GM18868 (cell line): ENCODE measurements at regions not wholly inside any gene's neighbourhood (a gene's known extent, or its start where the extent isn't known, plus 50 kb on each side); places are given as distances from the start of the nearest gene placed in this dataset.

Source experiments
- ATAC-seq: cut with Tn5 transposase; IDR thresholded peaks from one replicate; pipeline ENCODE4 v1.9.1; 2021; ENCODE audit warnings: mild to moderate bottlenecking, moderate library complexity; ENCODE audit not compliant: unreplicated experiment

DNA sequence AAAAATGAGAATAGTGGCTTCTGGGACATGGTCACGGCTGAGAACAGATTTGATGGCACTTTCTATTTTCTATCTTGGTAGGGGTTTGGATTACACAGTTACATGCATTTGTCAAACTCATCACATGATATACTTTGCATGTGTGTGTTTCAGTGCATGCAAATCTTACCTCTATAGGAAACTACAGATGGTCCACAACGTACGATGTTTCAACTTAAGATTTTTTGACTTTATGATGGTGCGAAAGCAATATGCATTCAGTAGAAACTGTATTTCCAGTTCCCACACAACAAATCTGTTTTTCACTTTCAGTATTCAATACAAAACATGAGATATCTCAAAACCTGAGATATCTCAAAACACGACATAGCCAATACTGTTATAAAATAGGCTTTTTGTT lies 231.8 kb upstream of the SPTLC3 start:
- no peak for ATAC-seq

GRCh38 chr20:12786276-12786675 lies 222.5 kb upstream of the SPTLC3 start:
- no peak for ATAC-seq

GRCh38 chr20:12788632-12789299 lies 220.0 kb upstream of the SPTLC3 start:
- ATAC-seq = no peak

DNA sequence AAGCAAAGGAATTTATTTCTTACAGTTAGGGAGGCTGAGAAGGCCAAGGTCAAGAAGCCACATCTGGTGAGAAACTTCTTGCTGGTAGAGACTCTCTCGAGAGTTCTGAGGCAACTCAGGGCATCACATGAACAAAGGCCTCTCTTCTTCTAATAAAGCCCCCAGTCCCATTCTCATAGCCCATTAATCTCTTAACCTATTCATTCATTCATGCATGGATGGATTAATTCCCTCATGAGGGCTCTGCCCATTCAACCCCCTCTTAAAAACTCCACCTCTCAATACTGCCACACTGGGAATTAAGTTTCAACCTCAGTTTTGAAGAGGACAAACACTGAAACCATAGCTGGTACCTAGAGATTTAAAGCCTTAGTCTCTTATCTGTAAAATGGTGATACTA lies 217.9 kb upstream of the SPTLC3 start:
- ATAC-seq = no peak

GRCh38 chr20:12798286-12798685 lies 210.5 kb upstream of the SPTLC3 start:
- ATAC-seq = no peak

DNA sequence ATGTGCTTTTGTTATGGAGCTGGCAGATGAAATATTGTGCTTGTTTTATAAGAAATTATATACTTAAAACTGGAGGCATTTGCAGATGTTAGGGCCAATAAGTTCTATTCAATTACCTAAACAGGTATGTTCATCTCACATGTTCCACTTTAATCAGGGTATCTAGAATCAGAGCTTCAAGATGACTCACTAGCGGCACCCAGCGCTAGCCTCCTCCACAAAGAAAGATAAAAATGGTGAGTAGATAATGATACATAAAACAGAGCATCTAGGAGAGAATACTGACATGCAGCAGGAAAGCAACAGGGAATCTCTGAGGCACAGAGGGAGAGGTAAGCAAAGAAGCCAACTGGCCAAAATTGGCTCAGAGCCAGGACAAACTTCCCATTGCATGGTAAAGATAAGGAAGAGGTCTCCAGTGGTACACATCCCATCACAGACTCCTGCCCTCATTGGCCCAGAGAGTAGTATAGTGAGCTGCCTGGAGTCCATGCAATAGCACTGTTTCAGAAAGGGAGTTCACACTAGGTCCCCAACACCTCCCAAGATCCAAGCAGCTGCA lies 200.7 kb upstream of the SPTLC3 start:
- ATAC-seq = no peak

DNA sequence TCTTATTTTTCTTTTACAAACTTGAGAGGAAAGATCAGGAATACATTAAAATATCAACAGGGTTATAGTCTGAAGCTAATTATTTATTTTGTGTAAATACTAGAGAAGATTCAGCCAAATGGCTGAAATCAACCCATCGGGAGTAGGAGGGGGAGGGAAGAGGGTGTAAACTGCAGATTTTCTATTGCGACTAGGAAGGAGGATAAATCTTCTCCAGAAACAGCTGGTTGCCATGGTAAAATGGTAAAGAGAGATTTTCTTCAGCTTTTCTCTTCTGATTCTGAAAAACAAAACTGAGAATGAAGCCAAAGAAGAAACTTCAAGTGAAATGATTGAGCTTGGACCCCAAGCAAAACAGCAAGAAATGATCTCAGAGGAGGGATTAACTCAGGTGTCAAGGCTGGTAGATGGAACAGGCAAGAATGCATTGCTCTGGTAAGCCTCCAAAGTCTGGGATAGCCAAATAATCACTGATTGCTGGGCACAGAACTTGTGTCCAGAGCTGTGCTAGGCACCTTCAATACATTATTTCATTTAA lies 193.5 kb upstream of the SPTLC3 start:
- no peak for ATAC-seq

DNA sequence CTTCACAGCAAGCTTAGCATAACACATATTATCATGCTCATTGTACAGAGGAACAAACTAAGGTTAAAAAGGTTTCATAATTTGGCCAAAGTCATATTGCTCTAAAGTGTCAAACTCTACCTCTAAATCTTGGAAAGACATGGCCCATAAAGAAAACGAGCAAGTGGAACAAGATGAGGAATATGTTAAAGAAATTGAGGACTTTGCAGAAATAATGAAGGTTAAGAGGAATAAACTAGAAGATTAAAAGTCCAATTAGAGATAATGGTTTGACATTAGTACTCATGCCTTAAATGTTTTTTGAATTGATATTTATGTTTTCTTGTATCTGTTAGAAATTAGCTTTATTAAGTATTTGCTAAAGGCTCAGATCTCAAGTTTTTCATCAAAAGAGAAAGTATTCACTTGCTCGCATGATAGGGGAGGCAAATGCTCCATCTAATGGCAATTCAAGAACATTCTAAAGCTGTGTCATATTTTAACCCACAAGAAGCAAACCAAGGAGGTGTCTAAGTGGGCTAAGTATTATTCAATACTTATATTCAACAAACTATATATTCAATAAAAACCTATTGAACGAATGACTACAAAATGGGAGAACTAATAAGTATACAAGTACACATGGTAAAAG lies 192.9 kb upstream of the SPTLC3 start:
- ATAC-seq = no peak

GRCh38 chr20:12821249-12821648 lies 187.5 kb upstream of the SPTLC3 start:
- ATAC-seq = no peak

- no peak for ATAC-seq
Observed at GRCh38 chr20:12823734-12824133, 185.0 kb upstream of the SPTLC3 start.

GRCh38 chr20:12824328-12825225 lies 184.2 kb upstream of the SPTLC3 start:
- ATAC-seq = no peak

- ATAC-seq = no peak
Observed at GRCh38 chr20:12825226-12825595, 183.6 kb upstream of the SPTLC3 start.

DNA sequence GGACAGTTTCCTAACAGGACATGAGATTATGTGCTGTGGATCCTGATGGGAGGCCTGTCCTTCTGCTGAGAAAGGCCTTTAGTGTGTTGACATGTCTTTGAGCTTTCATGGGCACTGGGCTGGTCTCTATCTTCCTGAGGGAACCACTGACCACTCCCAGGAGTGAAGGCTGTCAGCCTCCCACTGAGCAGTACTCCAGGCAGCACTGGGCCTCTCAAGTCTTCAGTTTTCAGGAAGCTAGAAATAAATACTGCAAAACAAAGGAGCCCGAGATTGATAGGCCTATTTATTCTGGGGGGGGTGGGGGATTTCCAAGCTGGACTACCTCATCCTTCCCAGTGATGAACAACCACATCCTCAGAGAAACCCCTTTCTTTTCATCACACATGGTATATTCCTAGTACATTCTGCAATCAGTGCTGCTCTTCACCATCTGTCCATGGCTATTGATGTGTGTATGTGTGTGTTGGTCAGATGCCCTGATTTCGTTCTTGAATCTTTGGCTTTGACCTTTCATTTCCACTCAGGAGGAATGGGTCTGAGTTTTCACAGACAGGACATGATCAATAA lies 180.9 kb upstream of the SPTLC3 start:
- no peak for ATAC-seq

- no peak for ATAC-seq
Observed at GRCh38 chr20:12829170-12829569, 179.6 kb upstream of the SPTLC3 start.

- no peak for ATAC-seq
Observed at GRCh38 chr20:12833861-12834260, 174.9 kb upstream of the SPTLC3 start.

DNA sequence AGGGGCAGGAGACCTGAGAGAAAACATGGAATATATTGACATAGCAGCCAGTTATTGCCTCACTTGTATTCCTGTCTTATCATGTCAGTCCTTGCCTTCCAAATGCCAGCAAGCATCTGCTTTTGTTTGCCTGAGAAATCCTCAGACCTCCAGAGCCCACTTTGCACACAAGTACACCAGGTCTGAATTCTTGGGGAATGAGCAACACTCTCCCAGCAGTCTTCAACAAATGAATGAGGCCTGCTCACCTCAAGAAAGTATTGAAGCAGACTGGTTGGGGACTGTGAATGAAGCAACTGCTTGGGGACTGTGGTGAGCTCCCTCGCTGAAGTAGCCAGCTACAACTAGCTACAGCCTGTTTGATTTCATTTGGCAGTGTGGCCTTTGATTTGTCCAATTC lies 172.8 kb upstream of the SPTLC3 start:
- no peak for ATAC-seq

DNA sequence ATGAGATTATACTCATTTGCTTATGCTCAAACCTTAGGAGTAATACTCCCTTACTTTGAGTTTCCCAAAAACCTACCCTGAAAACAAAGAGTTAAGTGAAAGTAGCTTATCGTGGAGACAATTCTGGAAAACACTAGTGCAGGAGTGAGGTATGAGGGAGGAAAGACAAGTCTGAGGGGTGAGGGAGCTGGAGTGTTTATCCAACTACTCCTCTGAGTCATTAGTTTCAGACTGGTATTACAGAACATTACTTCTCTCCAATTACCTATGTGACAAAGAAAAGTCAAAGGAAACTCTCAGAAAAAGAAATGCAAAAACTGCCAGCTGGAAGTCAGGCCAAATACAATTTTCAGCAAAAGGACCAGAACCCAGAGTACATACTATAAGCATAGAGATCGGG lies 171.1 kb upstream of the SPTLC3 start:
- no peak for ATAC-seq

DNA sequence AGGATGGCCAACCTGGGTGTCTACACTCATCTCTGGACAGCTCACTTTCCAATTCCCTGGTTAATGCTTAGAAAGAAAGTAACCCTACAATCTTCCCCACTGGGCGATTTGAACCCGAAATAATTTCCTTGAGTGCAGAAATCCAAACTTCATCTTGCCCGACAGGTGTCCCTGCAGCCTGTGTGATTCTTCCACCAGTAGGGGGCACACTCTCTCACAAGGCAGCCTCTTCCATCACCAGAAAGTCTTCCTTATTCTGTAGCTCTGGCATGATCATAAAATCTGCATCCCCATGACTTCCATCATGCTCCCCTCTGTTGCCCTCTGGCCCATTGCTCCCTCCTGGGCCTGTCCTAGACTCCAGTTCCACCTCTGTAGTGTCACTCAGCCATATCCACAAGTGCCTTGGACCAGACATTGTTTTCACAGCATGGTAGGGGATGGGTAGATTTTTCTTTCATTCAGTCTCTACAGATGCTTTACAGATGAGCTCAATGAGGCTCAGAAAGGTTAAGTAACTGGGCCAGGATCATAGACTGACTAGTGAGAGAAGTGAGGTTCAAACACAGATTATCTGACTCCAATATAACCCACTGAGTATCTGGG lies 170.4 kb upstream of the SPTLC3 start:
- no peak for ATAC-seq

DNA sequence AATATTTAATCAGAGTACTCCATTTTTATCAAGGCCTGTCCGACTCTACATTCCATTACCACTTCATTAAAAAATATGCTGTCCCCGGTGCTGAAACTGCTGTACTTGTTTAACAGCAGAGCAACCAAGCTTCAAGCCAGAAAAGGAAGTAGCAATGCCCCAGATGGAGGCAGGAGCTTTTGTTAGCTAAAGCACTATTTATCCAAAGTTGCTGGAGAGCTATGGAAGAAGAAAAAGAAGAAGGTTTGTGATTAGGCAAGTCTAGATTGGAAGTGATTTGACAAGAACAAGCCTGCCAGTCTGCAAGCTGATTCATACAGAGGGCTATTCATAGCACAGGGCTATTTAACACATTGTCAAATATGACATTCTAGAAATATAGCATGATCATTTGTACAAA lies 160.9 kb upstream of the SPTLC3 start:
- ATAC-seq = no peak

DNA sequence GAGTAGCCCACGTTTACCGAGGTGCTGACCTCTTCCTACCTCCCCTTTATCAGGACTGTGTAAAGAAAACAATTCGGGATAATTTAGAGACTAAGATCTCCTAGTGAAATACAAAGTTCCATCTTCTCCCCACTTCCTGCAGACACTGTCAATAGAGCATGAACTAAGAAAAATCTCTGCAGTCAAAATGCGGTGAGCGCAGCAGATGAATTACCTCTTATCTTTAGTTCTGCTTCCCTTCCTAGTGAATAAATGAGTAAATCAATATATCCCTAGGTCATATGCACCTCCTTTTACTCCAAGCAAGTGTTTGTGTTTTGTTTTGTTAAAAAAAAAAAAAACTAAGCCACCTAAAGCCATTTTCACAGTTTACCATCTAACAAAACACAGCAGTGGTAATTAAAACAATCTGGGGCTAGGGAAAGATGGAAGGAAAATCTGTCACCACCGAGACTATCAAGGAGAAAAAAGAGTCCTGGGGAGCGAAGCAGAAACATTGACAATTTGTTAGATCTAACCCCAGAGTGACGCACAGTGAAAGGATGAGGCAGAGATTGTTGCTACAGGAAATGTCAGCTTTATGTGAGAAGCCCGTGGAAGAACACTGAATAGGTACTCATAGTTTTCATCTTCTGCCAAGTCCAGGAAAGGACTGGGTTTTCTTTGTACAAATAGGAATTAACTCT lies 159.4 kb upstream of the SPTLC3 start:
- ATAC-seq = no peak
